NCI-H526 (cell line): ENCODE measurements at regions not wholly inside any gene's neighbourhood (a gene's known extent, or its start where the extent isn't known, plus 50 kb on each side); places are given as distances from the start of the nearest gene placed in this dataset.

Source experiments
- DNase-seq, 2 experiments: peaks; one replicate each; lab custom pipeline; 2025; lab: John Stamatoyannopoulos, UW

DNA sequence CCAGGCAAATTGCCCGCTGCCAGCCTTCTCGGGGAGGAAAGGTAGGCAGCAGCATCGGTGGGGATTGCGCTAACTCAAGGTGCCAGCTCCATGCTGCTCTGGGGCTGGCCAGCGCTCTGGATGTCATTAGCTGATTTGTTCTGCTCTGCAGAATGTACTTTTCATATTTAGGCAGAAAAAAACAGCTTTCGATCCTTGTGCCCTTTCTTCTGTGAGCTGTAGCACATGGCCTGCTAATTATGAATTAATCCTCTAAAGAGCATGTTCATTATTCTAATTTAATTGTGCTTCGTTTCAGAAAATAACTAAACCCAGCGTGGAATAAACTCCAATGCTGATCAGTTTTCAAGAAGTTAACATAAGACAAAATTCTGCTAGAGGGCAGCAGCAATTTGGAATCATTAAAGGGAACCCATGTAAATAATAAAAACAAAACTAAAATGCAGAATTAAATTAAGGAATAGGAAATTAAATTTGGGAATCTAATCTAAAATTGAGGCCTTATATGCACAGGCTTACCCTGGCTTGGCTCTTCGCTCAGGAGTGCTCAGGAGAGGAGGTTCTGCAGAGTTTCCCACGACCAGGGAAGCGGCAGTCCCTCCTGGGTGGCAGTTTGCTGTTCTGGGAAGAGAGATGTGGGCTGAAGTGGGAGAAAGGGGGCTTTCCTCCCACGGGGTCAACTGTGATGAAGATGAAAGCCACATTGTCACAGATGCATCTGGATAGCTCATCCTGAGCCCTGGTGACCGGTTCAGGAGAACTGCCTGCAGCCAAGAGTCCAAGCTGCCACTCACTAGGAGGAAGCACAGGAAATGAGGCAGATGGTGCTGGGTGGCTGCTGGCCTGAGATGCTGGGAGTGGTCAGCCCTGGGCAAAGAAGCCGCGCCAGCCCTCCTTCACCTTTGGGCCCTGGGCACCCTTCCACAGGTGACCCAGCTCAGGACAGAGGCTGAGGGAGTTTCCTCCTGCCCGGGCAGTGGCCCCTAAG, 93.2 kb upstream of the PKDCC start:
- no peak for DNase-seq

DNA sequence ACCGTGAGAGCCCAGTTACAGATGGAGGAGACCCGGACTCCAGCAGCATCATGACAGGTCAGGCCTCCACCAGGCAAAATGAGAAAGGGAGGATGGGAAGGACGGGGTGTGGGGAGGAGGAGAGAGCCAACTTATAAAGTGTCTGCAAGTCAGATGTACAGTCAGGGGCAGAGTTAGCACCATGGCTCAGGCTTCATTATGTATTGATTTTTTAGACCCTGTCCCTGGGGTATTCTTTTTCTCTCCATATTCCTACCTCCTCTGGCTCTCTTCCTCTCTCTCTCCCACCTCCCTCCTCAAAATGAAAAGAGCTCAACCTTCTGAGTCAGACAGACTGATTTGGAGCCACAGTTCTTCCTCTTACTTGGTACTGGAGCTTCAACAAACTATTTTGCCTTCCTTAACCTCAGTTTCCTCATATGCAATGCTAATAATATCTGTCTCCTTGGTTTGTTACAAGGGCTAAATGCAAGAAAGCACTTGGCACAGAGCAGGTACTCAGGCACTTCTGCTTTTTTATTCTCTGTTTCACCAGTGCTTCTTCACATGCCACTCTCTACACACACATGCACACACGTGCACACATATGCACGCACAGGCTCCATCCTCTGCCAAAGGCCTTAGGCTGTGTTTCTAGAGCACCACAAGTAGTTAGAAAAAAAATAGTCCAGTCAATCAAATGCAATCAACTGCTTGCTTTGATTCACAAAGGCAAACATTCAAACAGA, 92.3 kb upstream of the PKDCC start:
- DNase-seq = no peak

- no peak for DNase-seq
These were observed 90.4 kb upstream of the PKDCC start for GRCh38 chr2:41957431-41957830.

GRCh38 chr2:41958251-41958650, 89.6 kb upstream of the PKDCC start:
- DNase-seq = no peak

- no peak for DNase-seq
These were observed 89.0 kb upstream of the PKDCC start for GRCh38 chr2:41958775-41959174.

DNA sequence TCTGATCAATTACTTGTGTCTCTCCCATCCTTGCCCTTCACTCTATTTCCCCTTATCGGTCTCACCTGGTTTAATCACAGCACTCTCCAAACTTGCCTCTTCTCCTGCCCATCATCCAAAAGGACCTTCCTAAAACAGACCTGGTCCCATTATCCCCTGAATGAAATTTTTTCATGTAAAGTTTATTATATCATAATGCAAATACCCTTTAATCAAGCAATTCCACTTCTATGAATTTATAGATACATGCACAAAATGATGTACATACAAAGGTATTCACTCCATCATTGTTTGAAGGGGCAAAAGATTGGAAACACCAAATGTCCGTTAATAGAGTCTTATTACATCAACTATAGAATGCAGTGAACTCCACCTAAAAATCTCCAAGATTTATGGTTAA, 88.1 kb upstream of the PKDCC start:
- DNase-seq = no peak

GRCh38 chr2:41962922-41963622, 84.7 kb upstream of the PKDCC start:
- no peak for DNase-seq

DNA sequence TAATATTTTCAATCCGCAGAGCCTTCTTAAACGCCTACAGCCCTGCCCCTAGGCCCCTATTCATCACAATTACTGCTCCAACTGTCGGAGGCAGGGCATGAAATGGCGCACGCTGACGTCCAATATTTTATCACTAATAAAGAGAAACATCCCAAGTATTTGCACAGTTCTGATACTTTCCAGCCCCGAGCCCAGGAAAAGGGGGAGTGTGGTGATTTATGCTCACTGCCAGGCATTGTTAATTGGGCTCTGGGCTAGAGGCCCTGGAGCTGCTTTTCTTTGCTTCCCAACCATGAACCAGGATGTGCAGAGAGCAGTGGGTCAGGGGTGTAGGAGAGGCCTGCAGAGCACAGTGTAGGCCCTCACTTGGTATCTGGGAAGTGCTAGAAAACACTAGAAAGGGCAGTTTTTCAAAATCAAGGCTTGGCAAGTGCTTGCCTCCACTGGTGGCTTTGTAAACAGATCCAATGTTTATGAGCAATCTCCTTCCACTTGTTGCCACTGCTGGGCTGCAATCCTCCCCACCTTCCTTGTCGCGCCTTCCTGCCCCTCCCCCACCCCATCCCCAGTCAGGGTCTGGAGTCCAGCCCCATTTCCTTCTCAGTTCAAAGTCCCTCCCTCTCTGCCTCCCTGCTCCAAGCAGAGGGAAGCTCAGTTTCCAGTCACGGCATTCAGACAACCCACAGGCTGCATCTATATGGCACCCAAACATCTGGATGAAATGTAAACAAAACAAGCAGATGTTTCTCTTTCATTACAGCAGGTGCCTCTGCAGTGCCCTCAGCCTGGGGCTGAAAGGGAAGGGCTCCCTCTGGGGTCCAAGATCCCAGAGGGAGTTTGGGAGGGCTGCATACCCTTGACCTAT, 83.9 kb upstream of the PKDCC start:
- peak; percentile 40 to 66 for DNase-seq

DNA sequence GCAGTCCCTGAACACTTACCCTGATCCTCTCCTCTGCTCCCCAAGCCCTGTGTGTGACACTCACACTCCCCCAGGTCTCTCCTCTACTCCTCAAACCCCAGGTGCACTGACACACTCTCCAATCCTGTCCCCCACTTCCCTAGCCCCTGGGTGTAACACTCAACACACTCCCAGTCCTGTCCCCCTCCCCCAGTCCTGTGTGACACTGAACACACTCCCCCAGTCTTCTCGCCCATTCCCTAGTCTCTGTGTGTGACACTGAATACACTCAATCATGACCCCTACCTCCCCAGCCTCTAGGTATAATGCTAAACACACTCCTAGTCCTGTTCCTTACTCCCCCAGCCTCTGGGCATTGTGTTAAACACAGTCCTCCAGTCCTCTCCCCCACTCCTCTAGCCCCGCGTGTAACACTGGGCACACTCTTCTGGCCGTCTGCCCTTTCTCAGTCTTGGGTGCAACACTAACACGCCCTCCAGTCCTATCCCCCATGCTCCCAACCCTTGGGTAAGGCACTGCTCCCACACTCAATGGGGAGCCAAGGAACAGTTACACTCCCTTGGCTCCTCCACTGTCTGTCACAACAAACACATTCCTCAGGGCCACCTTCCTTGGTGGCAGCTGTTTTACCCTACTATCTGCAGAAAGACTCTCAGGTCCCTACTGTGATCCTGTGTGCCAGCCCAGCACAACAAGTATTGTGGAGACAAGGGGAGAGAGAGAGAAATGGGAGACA, 82.5 kb upstream of the PKDCC start:
- DNase-seq = peak in 1 of 2 experiments; percentile 7

GRCh38 chr2:41965909-41966295, 81.9 kb upstream of the PKDCC start:
- no peak for DNase-seq

GRCh38 chr2:41966431-41966893, 81.4 kb upstream of the PKDCC start:
- DNase-seq = peak; percentile 49 to 83

GRCh38 chr2:41966920-41967319, 80.9 kb upstream of the PKDCC start:
- DNase-seq = no peak

DNA sequence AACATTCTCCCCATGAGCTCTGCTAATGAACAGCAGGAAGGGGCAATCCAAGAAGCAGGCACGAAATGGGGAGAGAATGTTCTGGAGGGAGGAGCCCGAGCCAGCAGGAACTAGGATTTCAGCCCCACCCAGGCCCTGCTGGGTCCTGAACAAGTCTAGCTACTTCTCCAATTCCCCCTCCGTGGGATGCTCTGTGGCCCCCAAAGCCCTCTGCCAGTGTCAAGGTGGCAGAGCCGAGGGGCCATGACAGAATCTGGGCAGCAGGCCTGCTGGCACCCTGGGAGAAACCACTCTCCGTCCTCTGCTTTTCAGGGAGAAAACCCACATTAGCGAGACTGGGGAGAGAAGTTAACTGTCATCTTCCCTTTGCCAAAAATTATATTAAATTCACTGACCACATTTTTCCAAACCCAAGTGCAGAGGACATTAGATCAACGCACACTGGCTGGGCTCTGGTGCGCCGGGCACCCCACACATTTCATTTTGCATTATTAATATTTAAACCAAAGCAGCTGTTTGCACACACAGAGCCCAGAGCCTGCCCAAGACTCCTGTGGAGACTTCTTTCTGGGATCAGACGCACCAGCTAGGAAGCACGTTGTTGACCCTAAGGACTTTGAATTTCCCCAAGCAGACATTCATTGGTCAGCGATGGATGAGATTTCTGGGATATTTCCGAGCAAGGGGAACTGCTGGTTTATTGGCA, 80.2 kb upstream of the PKDCC start:
- DNase-seq = no peak

DNA sequence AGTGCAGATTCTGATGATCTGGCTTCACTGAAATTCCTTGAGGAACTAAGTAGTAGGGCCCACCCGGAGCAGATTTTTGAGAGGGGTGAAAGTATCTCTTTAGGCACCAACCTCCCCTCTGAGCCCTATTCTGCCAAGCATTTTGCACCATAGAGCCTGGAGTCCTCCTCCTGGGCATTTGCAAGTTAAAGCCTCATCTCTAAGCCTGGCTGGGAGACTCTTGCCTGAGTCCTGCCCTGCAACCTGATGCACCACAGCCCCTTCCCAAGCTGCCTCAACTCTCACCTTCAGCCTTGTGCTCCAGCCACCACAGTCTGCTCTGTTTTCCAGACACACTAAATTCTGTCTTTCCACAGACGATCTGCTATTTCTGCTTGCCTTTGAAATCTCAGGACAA, 79.6 kb upstream of the PKDCC start:
- DNase-seq = no peak

GRCh38 chr2:41970988-41971660, 76.7 kb upstream of the PKDCC start:
- DNase-seq = no peak

DNA sequence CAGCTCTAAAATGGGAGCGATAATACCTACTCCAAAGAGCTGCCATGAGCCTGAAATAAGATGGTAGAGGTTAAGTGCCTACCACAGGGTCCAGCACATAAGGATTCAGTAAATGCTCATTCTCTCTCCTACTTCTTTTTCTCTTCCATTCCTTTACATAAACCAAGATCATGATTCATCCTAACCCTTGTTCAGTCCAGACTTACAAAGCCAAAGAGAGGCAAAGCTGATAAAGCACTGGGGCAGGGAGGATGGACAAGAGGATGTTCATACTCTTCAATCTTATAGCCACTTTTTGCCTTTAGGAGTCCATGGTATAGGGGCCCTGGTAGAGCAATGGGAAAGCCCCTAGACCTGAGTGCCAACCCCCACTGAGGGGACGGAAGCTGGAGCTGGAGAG, 75.6 kb upstream of the PKDCC start:
- no peak for DNase-seq

DNA sequence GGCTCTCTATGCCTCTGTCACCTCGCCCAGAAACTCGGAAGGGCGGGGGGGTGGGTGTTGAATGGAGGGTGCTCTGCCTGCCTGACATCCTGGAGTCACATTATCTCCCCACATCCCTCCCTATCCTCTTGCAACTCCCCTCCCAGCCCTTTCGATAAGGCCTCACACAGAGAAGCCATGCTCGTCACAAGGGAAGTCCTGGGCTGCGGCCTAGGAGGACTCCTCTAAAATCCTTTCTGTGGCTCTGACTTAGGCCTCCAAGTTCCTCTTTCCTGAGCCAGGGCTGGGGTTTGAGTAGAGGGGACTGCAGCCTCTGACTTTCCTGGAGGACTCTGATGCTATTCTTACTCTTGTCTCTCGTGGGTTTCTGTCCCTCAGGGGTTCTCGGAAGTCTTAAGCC, 75.0 kb upstream of the PKDCC start:
- DNase-seq = no peak

DNA sequence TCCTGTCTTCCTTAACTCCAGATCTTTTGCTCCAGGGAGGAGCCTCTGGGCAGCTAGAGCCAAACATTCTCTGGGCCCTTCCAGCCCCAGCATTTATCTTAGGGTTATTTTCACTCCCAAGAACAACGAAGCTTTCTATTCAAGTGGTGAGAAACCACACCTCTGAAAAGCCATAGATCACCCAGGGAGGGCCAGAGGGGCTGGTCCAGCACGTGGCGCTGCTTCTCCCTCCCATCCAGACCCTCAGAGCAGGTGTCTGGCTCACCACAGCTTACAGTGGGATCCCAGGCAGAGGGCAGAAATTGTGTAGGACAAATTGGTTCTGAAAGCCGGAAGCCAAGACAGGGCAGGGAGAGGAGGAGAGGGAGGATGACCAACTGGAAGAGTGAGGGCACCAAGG, 74.0 kb upstream of the PKDCC start:
- no peak for DNase-seq

- DNase-seq = no peak
These were observed 66.4 kb upstream of the PKDCC start for GRCh38 chr2:41981417-41981816.
